ENCODE measurements at regions not wholly inside any gene's neighbourhood (a gene's known extent, or its start where the extent isn't known, plus 50 kb on each side); places are given as distances from the start of the nearest gene placed in this dataset.
A peak's percentile ranks its signal among the peaks of the same experiment; 100 is the strongest.

GRCh38 chr15:88334436-88334835 lies 77.9 kb upstream of the NTRK3 start:
- no peaks in the 10 kb centered on the region for H3K36me3 ChIP-seq (ENCODE audit: insufficient read depth, low read length)
- H3K9me3 ChIP-seq (ENCODE audit: low read length), result no peaks in the 10 kb centered on the region
- intact Hi-C loops (cut with micrococcal nuclease; ENCODE audit: unreplicated experiment), result loop anchor here (5.0 kb wide), 2 partner anchors 68 to 92 kb away; no protein-coding TSS in a partner anchor
- H3K27ac ChIP-seq (ENCODE audit: low read depth, low read length, poor library complexity, severe bottlenecking), result no peak overlapping the region
- H2AFZ ChIP-seq (ENCODE audit: low read length), result no peak overlapping the region
- TF ChIP-seq EZH2phosphoT487 (IDR thresholded peaks at IDR 0.05; ENCODE audit: borderline replicate concordance, low read depth, low read length) (no peak), CTCF (conservative IDR thresholded peaks at IDR 0.05; ENCODE audit: low read length) (no peak)
- CTCF ChIA-PET (ENCODE audit: unreplicated experiment), result no interaction called here
- H3K9me2 ChIP-seq (ENCODE audit: insufficient read depth, low read length), result no peaks in the 10 kb centered on the region
- H3K4me2 ChIP-seq (ENCODE audit: low read length), result no peak overlapping the region
- POLR2A ChIA-PET, result interaction anchor here (0.6 kb wide), 1 partner anchor 324 kb away, joined by 3 read pairs; no protein-coding TSS in a partner anchor
- H3K79me2 ChIP-seq (ENCODE audit: insufficient read depth, low read depth, low read length), result no peaks in the 10 kb centered on the region
- DNase-seq (ENCODE audit: low spot score), result no peak
- H4K20me1 ChIP-seq (ENCODE audit: insufficient read depth, low read length), result no peaks in the 10 kb centered on the region
- BruUV-seq (replicated peaks), result no TSS peak
- H3K4me1 ChIP-seq (ENCODE audit: insufficient read depth, low read length, poor library complexity, severe bottlenecking), result no peaks in the 10 kb centered on the region
- H3K4me3 ChIP-seq (ENCODE audit: low read depth, low read length, poor library complexity, severe bottlenecking), result no peak overlapping the region

- Histone ChIP-seq H3K4me3 (ENCODE audit: low read depth, low read length, poor library complexity, severe bottlenecking) (no peak overlapping the region), H3K27ac (ENCODE audit: low read depth, low read length, poor library complexity, severe bottlenecking) (no peak overlapping the region), H3K9me3 (ENCODE audit: low read length) (no peaks in the 10 kb centered on the region), H3K36me3 (ENCODE audit: insufficient read depth, low read length) (no peaks in the 10 kb centered on the region), H3K79me2 (ENCODE audit: insufficient read depth, low read depth, low read length) (no peaks in the 10 kb centered on the region), H3K4me1 (ENCODE audit: insufficient read depth, low read length, poor library complexity, severe bottlenecking) (no peaks in the 10 kb centered on the region), H2AFZ (ENCODE audit: low read length) (peak overlapping the region; percentile 49; the same call in 1 of the 2 replicates), H4K20me1 (ENCODE audit: insufficient read depth, low read length) (no peaks in the 10 kb centered on the region), H3K9me2 (ENCODE audit: insufficient read depth, low read length) (no peaks in the 10 kb centered on the region), H3K4me2 (ENCODE audit: low read length) (no peak overlapping the region)
- TF ChIP-seq CTCF (conservative IDR thresholded peaks at IDR 0.05; ENCODE audit: low read length), result peak; percentile 96
- TF ChIP-seq EZH2phosphoT487 (IDR thresholded peaks at IDR 0.05; ENCODE audit: borderline replicate concordance, low read depth, low read length), result no peak
- POLR2A ChIA-PET, result interaction anchor here (0.6 to 1.0 kb wide), 3 partner anchors 53 to 114 kb away, joined by 3 to 4 read pairs (median 3); no protein-coding TSS in a partner anchor
- BruUV-seq (replicated peaks), result no TSS peak
- CTCF ChIA-PET (ENCODE audit: unreplicated experiment), result interaction anchor here (0.8 to 1.2 kb wide), 2 partner anchors 9 to 42 kb away, joined by 3 read pairs; no protein-coding TSS in a partner anchor
- DNase-seq (ENCODE audit: low spot score), result peak; percentile 83
- intact Hi-C loops (cut with micrococcal nuclease; ENCODE audit: unreplicated experiment), result loop anchor here (5.0 kb wide), 2 partner anchors 71 to 89 kb away; no protein-coding TSS in a partner anchor
These were observed 74.8 kb upstream of the NTRK3 start for GRCh38 chr15:88331291-88331690.

- Histone ChIP-seq H3K27ac (ENCODE audit: low read depth, low read length, poor library complexity, severe bottlenecking) (no peak overlapping the region), H3K79me2 (ENCODE audit: insufficient read depth, low read depth, low read length) (no peaks in the 10 kb centered on the region), H3K9me3 (ENCODE audit: low read length) (no peaks in the 10 kb centered on the region), H2AFZ (ENCODE audit: low read length) (no peak overlapping the region), H3K36me3 (ENCODE audit: insufficient read depth, low read length) (no peaks in the 10 kb centered on the region), H3K9me2 (ENCODE audit: insufficient read depth, low read length) (no peaks in the 10 kb centered on the region), H3K4me1 (ENCODE audit: insufficient read depth, low read length, poor library complexity, severe bottlenecking) (no peaks in the 10 kb centered on the region), H3K4me3 (ENCODE audit: low read depth, low read length, poor library complexity, severe bottlenecking) (no peak overlapping the region), H4K20me1 (ENCODE audit: insufficient read depth, low read length) (no peaks in the 10 kb centered on the region), H3K4me2 (ENCODE audit: low read length) (no peak overlapping the region)
- no peak for DNase-seq (ENCODE audit: low spot score)
- intact Hi-C loops (cut with micrococcal nuclease; ENCODE audit: unreplicated experiment), result no loop called here
- no TSS peak for BruUV-seq (replicated peaks)
- CTCF ChIA-PET (ENCODE audit: unreplicated experiment), result no interaction called here
- TF ChIP-seq CTCF (conservative IDR thresholded peaks at IDR 0.05; ENCODE audit: low read length), result no peak
- TF ChIP-seq EZH2phosphoT487 (IDR thresholded peaks at IDR 0.05; ENCODE audit: borderline replicate concordance, low read depth, low read length), result no peak
- POLR2A ChIA-PET, result no interaction called here
These were observed 70.4 kb upstream of the NTRK3 start for GRCh38 chr15:88326924-88327323.

All from OCI-LY7 (cell line).